GM18858 (cell line): ENCODE measurements at regions not wholly inside any gene's neighbourhood (a gene's known extent, or its start where the extent isn't known, plus 50 kb on each side); places are given as distances from the start of the nearest gene placed in this dataset.
"Not testable (repeated sequence)": the region's sequence is repeated elsewhere in the genome, so short reads cannot be mapped to it uniquely, and the experiment has no call there.

ENCODE experiments used
- ATAC-seq: cut with Tn5 transposase; IDR thresholded peaks from one replicate; pipeline ENCODE4 v1.9.1; 2021; ENCODE audit not compliant: unreplicated experiment

DNA sequence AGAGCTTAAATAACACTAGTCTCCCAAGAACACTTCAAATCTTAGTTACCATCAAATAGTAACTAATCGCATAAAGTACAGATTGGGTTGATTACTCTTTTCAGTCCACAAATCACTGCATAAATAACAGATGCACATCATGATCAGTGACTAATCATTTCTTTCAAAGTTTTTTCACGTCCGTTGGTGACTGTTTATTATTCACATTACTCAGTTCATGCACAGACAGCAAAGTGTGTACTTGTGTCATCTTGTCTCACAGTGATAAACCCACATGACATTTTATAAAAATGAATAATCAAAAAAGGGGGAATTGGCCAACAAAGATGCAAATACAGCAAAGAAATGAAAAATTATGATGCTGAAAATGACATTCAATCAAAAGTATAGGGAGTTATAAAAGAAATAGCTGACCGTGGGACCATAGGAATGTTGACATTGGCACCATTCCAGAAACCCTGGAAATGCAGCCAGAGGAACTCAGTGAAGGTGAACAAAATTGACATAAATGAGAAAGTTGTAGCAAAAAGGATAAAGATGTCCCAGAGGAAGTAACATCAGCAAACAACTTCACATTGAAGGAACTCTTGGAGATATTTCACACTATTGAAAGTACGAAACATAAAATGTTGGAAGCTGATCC lies 161.5 kb downstream of the SOX3 start:
- no peak for ATAC-seq

DNA sequence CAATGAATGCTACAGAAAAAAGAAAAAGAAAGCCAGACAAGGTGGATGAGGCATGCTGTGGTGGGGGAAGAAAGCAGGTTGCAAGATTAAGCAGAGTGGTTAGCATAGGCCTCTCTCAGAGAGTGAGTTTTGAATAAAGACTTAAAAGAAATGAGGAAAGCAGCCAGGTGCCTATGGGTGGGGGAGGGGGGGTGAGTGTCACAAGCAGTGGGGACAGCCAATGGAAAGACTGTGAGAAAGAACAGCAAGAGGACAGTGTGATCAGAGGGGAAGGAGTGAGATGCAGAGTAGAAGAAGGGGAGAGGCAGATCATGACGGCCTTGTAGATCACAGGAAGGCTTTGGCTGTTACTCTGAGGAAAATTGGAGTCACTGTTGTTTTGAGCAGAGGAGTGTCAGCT lies 162.5 kb downstream of the SOX3 start:
- ATAC-seq = no peak

DNA sequence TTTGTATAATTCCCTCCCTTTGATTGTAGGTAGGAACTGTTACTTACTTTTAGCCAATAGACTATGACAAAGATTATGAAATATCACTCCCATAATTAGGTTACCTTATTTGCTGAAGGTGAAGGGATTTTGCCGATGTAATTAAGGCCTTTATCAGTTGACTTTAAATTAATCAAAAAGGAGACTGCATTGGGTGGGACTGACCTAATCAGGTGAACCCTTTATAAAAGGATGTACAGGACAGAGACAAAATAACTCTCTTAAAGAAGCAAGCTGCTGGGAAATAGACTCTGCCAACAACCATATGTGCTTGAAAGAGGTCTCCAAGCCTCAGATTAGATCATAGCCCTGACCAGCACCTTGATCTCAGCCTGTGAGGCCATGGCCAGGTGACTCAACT lies 167.6 kb downstream of the SOX3 start:
- no peak for ATAC-seq

DNA sequence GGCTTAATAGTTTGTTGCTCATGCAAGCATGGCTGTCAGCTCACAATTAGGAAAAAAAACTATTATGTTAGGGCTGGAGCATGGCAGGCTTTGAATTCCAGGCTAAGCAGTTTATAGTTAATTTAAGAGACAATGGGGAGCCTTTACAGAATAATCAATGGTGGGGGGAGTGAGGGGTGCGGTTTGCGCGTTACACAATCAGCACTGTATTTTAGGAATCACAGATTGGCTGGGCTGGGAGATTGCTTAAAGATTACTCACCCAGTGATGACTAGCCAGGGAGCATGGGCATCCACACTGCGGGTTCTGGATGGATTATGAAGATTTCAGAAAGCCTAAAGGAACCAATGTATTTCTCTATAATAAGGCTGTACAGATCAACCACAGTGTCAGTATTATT lies 186.6 kb downstream of the SOX3 start:
- ATAC-seq = no peak

DNA sequence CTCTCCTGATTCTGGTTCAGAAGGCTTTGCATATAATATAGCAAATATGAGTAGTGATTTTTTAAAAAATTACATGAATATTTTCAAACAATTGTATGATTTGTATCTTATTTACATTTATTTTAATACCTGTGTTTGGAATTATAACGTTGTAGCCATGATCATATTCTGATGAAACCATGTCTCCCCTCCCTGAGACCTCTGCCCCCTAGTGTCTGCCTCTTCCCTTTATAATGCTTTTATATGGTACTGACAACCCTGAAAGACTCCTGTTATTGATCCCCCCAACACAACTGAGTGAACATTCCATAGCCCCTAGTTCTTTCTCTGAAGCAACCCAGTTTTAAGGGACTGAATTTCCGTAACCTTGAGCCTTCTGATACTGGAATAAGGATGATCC lies 187.4 kb downstream of the SOX3 start:
- no peak for ATAC-seq

DNA sequence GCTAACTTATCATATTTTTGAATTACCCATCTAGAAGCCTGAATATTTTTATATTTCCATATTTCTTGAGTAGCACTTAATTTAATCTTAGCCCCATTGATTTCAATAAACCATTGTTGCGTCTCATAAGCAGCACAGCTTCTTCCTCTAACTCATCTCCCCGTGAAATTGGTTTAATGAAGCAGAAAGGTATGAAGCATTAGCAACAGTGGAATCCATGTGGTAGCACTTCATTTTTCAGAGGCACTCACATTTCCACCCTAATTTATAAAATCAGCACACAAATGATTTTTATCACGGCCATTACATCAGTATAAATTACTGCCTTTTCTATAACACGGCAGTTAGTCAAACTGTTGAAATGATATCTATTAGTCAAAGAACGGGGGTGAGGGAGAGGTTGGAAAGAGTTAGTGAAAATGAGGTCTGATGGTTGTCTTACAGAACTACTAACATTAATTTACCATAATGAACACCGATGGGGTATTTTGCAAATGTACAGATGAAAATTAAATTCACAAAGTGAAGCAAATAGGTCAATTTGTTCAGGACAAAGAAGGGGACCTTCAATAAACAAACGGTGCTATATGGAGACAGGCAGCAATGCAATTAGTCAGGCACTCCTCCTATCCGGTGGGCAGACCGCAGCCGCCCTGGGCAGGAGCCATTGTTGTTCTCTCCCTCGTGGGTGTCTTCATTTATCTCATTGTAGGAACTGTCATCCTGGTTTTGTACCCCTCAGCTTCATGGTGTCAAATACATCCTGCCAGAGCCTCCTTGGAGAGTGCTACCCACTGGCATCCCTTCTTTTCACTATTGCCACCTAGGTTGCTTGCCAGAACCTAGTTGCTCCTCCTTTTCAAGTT lies 205.7 kb downstream of the SOX3 start:
- no peak for ATAC-seq

DNA sequence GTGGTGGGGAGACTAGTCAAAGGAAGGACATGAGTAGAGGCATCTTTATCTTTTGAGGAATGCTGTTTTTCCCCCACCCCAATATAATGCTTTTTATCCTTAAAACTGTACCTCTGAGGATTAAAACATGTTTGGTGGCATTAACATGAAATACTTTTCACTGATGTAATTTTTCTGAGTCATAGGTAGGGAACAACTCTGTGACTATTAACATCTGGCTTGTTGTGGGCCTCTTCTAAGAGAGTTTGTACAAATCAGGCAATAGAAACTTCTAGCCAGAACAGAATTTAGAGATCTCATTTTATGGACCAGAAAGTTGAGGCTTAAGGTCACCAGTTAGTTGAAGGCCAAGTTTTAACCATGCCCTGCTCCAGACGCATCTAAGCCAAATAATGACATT lies 207.6 kb downstream of the SOX3 start:
- no peak for ATAC-seq

DNA sequence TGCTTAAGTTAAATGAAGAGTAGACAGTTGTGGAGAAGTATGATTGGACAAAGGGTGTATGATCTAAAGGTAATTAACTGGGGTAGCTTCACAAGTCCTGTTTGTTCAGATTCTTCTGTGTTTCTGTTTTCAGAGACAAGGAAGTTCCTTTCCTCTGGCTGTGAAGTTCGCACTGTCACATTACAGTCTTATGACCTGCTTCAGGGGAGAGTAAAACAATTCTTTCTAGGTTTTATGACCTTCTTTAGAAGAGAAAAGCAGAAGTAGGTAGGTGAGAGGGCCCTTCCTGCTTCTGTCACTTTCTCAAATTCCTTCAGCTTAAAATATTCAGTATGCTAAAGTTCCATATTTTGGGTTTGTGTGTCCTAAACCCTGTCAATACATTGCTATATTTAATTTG lies 211.9 kb downstream of the SOX3 start:
- ATAC-seq = no peak

DNA sequence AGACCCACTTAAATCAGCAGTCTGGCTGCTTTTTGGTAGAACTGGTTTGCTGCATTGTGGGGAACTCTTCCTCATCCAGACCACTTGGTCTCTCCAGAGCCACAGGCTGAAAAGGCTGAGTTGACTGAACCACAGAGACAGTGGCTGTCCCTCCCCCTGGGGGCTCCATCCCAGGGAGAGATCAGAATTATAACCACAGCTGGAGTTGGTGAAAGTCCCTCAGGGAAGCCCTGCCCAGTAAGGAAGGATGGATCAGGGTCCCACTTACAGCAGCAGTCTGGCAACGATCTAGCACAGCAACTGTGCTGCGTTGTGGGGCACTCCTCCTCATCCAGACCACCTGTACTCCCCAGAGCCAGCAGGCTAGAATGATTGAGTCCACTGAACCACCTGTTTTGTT lies 212.7 kb downstream of the SOX3 start:
- ATAC-seq = no peak

DNA sequence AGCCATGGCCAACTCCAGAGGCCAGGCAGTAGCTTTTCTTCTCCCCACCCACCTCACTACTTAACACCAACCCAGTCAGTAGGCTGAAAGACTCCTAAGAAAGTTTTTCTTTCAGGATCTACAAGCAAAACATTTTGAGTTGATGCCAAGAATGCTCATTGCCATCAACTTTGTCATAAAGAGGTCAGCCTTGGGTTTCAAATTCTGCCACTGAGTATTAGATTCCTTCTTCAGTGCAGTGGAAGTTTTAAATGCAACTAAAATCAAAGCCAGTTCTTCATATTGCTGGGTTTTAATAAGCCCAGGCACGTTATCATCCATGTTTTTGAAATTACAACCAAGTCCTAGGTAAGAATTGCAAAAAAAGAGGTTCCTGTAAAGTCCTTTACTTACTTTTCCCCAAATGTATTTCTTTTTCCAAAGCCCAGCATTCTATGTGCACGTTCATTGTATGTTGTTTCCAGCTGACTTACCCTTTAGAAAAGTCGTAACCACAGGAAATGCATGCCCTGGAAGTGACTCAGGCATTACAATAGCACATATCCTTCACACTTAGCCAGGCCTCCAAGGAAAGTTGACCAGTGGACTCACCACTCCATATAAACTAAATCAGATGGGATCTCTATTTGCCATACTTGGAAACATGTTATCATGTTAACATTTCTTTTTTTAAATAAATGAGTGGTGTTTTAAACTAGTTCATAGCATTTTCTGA lies 229.9 kb downstream of the SOX3 start:
- no peak for ATAC-seq

DNA sequence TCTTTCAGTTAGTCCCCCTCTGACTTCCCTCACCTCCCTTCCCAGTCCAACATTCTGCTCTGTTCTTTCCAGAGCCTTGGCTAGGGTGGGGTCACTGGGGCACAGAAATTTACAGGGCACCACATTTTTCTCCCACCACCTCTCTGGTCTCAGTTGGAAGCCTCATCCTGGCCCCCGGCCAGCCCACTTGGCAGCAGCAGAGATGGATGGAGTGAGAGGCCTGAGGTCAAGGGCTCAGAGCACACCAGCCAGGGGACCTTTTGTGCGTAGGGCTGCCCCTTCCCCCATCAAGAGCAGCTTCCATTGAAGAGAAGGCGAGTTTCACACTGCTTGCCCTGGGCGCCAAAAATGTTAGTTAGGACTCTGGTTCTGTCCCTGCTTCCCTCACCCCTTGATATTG lies 230.9 kb downstream of the SOX3 start:
- no peak for ATAC-seq

DNA sequence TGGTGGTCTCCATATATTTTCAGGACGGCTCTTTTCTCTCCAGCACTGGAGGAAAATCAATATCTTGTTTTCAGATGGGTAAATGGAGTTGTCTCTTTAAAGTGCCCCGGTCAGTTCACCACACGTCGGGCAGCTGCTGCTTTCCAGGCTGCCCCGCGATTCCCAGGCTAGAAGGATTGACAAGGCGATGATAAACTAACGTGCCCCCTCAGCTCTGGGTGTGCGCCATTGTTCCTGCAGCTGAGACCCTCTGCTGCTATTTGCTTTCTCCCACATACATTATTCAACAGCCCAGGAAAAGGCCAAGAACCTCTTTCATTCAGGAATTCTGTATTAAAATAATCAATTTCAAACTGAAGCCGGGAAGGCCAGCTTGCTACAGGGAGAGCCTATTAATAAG lies 254.5 kb downstream of the SOX3 start:
- no peak for ATAC-seq

DNA sequence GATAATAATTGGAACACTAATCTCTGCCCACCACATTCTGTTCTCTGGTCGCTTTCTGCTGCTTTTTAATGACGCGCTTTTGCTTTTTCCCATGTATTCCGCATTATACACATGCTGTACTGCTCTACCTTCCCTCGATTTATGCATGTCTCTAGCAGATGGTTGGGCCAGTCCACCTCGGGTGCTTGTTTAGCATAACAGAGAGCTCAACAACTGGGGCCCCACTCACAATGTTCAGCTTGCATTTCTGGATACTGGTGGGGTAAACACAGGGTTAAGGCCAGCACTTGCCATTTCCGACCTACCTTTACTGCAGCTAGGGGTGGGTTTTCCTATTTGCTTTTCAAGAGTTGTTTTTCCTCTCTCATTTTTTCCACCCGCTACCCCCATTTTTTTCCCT lies 255.8 kb downstream of the SOX3 start:
- no peak for ATAC-seq

DNA sequence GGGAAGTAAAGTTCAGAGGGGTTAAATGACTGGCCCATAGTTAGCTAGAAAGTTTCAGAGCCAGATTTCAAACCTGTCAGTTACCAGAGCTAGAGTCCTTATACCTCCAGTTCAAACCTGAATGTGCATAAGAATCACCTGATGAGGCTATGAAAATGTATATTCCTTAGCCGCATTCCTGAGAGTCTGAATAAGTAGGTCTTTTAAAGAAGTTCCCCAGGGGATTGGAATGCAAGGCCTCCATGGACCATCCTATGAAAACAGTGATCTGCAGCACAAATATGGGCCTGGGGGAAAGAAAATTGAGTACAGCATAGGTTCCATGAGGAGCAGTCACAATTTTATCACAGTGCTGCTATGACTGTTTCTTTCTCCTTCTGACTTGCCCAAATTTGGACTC lies 263.9 kb upstream of the CXorf66 start:
- ATAC-seq = no peak

DNA sequence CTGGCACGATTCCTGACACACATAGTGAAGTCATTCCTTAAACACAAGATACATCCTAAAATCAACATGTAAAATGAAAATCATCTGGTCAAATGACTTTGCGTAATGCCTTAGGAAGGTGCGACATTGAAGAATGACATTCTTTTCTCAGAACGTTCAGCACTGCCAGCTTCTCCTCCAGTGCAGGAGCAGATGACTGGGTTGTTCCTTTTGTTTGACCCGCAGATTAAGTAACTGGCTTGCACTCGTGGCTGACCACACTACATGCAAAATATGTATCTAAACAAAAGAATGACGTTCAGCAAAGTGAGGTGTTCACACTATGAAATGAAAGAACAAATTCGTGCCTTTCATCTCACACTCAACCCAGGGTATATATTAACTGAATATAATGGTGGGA lies 260.7 kb upstream of the CXorf66 start:
- ATAC-seq = not testable (repeated sequence)

DNA sequence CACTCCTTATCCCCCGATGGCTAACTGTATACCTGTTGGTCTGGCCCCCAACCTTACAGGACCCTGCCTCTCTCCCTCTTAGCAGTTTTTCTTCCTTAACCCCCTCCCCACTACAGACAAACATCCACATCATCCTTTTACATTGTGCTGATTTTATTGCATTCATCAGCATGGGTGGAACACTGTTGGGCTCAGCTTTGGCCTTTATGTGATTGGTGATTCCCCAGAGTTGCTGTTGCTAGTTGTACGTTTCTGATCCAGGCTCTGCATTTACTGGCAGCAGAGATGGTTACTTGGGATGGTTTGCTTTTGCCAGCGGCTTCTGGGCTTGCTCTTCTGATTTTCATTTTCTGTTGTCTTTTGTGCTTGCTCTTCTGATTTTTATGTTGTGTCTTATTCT lies 250.6 kb upstream of the CXorf66 start:
- ATAC-seq = not testable (repeated sequence)

DNA sequence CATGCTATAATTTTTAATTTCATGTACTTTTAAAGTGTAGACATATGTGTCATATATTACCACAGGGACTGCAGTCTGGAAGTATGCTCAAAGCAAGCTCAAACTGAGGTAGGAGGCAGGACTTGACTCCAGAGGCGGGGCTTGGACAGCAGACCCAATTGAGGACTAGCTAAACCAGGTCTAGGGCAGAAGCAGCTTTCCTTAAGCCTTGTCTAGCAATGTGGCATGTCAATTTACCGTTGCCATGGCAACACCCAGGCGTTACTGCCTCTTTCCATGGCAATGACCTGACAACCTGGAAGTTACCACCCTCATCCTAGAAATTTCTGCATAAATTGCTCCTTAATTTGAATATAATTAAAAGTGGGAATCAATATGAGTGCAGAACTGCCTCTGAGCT lies 249.2 kb upstream of the CXorf66 start:
- ATAC-seq = not testable (repeated sequence)

DNA sequence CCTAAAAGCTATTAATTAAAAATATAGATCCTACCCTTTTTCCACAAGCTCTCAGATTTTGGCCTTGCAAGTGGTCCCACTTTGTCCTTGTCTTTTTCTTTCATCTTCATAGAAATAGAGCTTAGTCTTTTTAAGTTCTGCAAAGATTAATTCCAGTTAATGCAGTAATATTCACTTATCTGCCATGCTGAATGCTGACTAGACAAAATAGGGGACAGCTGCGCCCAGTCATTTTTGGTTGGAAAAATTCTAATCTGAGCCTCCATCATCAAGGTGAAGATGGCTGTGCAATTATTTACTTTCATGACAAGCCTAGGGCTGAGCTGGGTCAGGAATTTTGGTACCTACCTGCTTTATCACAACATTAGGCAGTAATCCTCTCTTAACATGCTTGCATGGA lies 241.3 kb upstream of the CXorf66 start:
- ATAC-seq = no peak

DNA sequence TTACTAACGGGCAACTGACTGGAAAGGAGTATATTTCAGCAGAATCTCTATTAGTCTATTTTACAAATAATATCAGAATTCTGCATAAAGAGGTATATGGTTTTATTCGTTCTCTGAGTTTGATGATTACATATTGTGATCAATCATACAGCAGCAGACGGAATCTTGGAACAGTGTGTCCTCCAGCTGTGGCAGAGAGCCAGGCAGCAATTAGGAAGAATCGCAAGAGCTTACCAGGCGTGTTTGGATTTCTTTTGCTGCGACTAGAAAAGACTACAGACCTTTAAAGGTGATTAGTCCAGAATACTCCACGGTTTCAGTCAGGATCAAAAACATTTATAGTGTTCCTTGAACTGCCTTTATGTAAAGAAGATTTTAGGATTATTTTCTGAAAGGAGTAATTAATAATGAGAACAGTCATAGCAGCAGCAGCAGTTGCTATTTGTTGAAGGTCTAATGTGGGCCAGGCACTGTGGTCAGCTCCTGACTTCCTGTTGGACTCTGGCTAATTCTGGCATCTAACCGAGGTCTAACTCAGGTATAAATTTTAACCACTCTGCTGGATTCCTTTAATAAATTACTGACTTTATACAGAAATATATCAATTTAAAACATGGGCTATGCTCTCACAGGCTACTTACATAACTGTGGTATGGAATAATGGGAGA lies 225.3 kb upstream of the CXorf66 start:
- ATAC-seq = no peak

DNA sequence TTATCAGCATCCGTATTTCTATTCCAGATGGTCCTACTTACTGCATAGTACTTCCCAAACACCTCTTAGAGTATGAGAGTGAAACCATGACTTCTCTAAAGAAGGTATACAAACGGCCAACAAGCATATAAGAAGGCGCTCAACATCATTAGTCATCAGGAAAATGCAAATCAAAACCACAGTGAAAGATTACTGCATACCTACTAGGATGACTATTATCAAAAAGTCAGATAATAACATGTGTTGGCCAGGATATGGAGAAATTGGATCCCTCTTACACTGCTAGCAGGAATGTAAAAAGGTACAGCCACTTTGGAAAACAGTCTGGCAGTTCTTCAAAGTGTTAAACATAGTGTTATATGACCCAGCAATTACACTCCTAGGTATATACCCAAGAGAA lies 215.3 kb upstream of the CXorf66 start:
- no peak for ATAC-seq

DNA sequence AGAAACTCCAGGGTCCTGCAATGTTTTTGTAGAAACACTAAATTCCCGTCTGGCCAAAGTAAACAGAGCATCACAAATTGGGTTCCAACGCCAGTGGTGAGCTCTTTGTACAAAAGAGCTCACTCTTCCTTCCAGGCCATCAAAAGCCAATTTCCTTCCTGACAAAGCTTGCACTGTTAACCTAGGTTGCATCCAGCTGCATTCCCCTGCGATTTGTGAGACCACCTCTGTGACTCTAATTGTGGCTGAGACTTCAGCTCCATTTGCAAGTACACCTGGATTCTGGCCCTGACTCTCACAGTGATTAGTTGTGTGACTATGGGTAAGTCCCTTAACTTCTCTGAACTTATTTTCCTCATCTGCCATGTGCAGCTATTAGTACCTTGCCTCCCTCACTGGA lies 212.5 kb upstream of the CXorf66 start:
- no peak for ATAC-seq

DNA sequence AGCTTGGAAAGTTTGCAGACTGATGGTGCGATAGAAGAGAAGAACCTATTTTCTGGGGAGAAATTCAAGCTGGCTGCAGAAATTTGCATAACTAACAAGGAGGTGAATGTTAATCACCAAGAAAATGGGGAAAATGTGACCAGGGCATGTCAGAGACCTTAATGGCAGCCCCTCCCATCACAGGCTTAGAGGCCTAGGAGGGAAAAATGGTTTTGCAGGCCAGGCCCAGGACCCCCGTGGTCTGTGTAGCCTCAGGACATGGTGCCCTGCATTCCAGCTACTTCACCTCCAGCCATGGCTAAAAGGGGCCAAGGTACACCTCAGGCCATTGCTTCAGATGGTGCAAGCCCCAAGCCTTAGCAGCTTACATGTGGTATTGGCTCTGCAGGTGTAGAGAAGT lies 207.1 kb upstream of the CXorf66 start:
- ATAC-seq = no peak
